WERI-Rb-1 (cell line): ENCODE measurements at regions not wholly inside any gene's neighbourhood (a gene's known extent, or its start where the extent isn't known, plus 50 kb on each side); places are given as distances from the start of the nearest gene placed in this dataset.

Experiments used
- DNase-seq: peaks from one replicate; pipeline ENCODE4 v3.0.0-alpha.2; 2020
- H3K27ac ChIP-seq: fragments of 250-450 bp; sonication (Bioruptor Pico); 2 replicates; pipeline ENCODE4 v1.5.1; 2020; ENCODE audit warnings: mild to moderate bottlenecking, moderate library complexity
- H3K27me3 ChIP-seq: fragments of 250-450 bp; sonication (Bioruptor Pico); 2 replicates; pipeline ENCODE4 v1.5.1; 2021; ENCODE audit warnings: mild to moderate bottlenecking, low read depth, moderate library complexity; ENCODE audit not compliant: insufficient read depth, severe bottlenecking
- H3K36me3 ChIP-seq: fragments of 250-450 bp; sonication (Bioruptor Pico); 2 replicates; pipeline ENCODE4 v1.5.1; 2020; ENCODE audit warnings: mild to moderate bottlenecking, moderate library complexity
- H3K4me3 ChIP-seq: 2 replicates; pipeline ENCODE4 v1.5.1; 2011; ENCODE audit warnings: low read depth, mild to moderate bottlenecking, control low read depth, low read length
- H3K9me3 ChIP-seq: fragments of 250-450 bp; sonication (Bioruptor Pico); 2 replicates; pipeline ENCODE4 v1.5.1; 2021; ENCODE audit warnings: mild to moderate bottlenecking, moderate library complexity; ENCODE audit not compliant: severe bottlenecking
- CTCF ChIP-seq: IDR thresholded peaks from 2 replicates; pipeline ENCODE4 v1.5.1; 2011; ENCODE audit warnings: low read depth, mild to moderate bottlenecking, control low read depth, inconsistent platforms, low read length

GRCh38 chr4:165635381-165635780, 237.7 kb upstream of the TLL1 start:
- H3K36me3 ChIP-seq = no peaks in the 10 kb centered on the region
- DNase-seq = peak; percentile 10
- H3K9me3 ChIP-seq = no peaks in the 10 kb centered on the region
- no peak overlapping the region for H3K27ac ChIP-seq
- H3K27me3 ChIP-seq = no peaks in the 10 kb centered on the region
- no peak overlapping the region for H3K4me3 ChIP-seq
- no peak for TF ChIP-seq CTCF

GRCh38 chr4:165635951-165636350, 237.1 kb upstream of the TLL1 start:
- Histone ChIP-seq H3K36me3 (no peaks in the 10 kb centered on the region), H3K27ac (no peak overlapping the region), H3K4me3 (no peak overlapping the region), H3K27me3 (no peaks in the 10 kb centered on the region), H3K9me3 (no peaks in the 10 kb centered on the region)
- no peak for TF ChIP-seq CTCF
- DNase-seq = no peak

- no peak overlapping the region for H3K4me3 ChIP-seq
- H3K36me3 ChIP-seq = no peaks in the 10 kb centered on the region
- DNase-seq = peak; percentile 24
- no peaks in the 10 kb centered on the region for H3K9me3 ChIP-seq
- H3K27ac ChIP-seq = no peak overlapping the region
- H3K27me3 ChIP-seq = no peaks in the 10 kb centered on the region
- no peak for TF ChIP-seq CTCF
Measured at GRCh38 chr4:165651901-165652300, 221.1 kb upstream of the TLL1 start.

- Histone ChIP-seq H3K4me3 (no peak overlapping the region), H3K27me3 (no peaks in the 10 kb centered on the region), H3K9me3 (no peaks in the 10 kb centered on the region), H3K27ac (no peak overlapping the region), H3K36me3 (no peaks in the 10 kb centered on the region)
- DNase-seq = no peak
- TF ChIP-seq CTCF = no peak
Measured at GRCh38 chr4:165654556-165654955, 218.5 kb upstream of the TLL1 start.

- no peak overlapping the region for H3K27ac ChIP-seq
- TF ChIP-seq CTCF = no peak
- H3K4me3 ChIP-seq = no peak overlapping the region
- no peaks in the 10 kb centered on the region for H3K9me3 ChIP-seq
- no peaks in the 10 kb centered on the region for H3K27me3 ChIP-seq
- H3K36me3 ChIP-seq = no peaks in the 10 kb centered on the region
- no peak for DNase-seq
Measured at GRCh38 chr4:165656399-165656798, 216.6 kb upstream of the TLL1 start.

- Histone ChIP-seq H3K27me3 (no peaks in the 10 kb centered on the region), H3K4me3 (no peak overlapping the region), H3K9me3 (no peaks in the 10 kb centered on the region), H3K36me3 (no peaks in the 10 kb centered on the region), H3K27ac (no peak overlapping the region)
- no peak for DNase-seq
- no peak for TF ChIP-seq CTCF
Measured at GRCh38 chr4:165656829-165657490, 216.1 kb upstream of the TLL1 start.
